ENCODE measurements at regions not wholly inside any gene's neighbourhood (a gene's known extent, or its start where the extent isn't known, plus 50 kb on each side); places are given as distances from the start of the nearest gene placed in this dataset.

DNA sequence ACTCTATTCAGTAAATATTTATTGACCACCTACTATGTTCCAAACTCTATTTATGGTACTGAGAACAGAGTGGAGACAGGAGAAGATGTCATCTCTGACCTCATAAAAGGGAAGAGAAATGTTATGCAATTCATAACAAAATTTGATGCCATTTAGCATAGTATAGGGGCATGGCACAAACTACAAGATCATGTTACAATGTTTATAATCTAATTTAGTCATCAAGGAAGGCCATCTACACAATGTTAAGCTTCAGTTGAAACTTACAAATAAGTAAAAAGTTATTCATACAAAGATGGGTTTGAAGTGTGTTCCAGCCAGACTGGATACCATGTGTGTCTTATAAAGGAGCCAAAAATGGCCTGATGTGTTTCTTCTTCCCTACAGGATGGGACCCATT lies 146.8 kb upstream of the CHRM3 start:
- TF ChIP-seq CTCF (IDR thresholded peaks at IDR 0.05) (no peak), POLR2AphosphoS5 (IDR thresholded peaks at IDR 0.05) (no peak), POLR2A (IDR thresholded peaks at IDR 0.05) (no peak)
